ENCODE measurements at regions not wholly inside any gene's neighbourhood (a gene's known extent, or its start where the extent isn't known, plus 50 kb on each side); places are given as distances from the start of the nearest gene placed in this dataset.

GRCh38 chr2:13876491-13877037 is 756.0 kb upstream of the LRATD1 start:
- POLR2A ChIA-PET, result no interaction called here

GRCh38 chr2:13877571-13877970 is 754.9 kb upstream of the LRATD1 start:
- Histone ChIP-seq H3K4me3 (ENCODE audit: low read depth, low read length) (no peak overlapping the region), H3K27ac (ENCODE audit: extremely low read depth, low read depth, low read length) (no peak overlapping the region), H3K9me3 (ENCODE audit: control insufficient read depth, insufficient read depth, low read depth, low read length) (no peaks in the 10 kb centered on the region), H3K4me1 (ENCODE audit: control insufficient read depth, insufficient read depth, low read length) (no peaks in the 10 kb centered on the region), H3K36me3 (ENCODE audit: control insufficient read depth in 2 of 2, insufficient read depth in 1 of 2, low read length in 2 of 2) (no peaks in the 10 kb centered on the region)
- ChIA-PET CTCF (no interaction called here), POLR2A (no interaction called here)
- no peak for TF ChIP-seq TRIM28 (IDR thresholded peaks at IDR 0.05; ENCODE audit: borderline replicate concordance, low read length)
- no peak for TF ChIP-seq ZNF169 (tag by site-specific recombination; IDR thresholded peaks at IDR 0.05)
- TF ChIP-seq SCRT1 (tag by site-specific recombination; IDR thresholded peaks at IDR 0.05; ENCODE audit: borderline replicate concordance), result no peak

More at GRCh38 chr2:13876491-13877037, 756.0 kb upstream of the LRATD1 start:
- Histone ChIP-seq H3K27ac (ENCODE audit: extremely low read depth, low read depth, low read length) (no peak overlapping the region), H3K4me1 (ENCODE audit: control insufficient read depth, insufficient read depth, low read length) (no peaks in the 10 kb centered on the region), H3K9me3 (ENCODE audit: control insufficient read depth, insufficient read depth, low read depth, low read length) (no peaks in the 10 kb centered on the region), H3K36me3 (ENCODE audit: control insufficient read depth in 2 of 2, insufficient read depth in 1 of 2, low read length in 2 of 2) (no peaks in the 10 kb centered on the region), H3K4me3 (ENCODE audit: low read depth, low read length) (no peak overlapping the region)
- CTCF ChIA-PET, result no interaction called here
- TF ChIP-seq ZNF530 (tag by site-specific recombination; IDR thresholded peaks at IDR 0.05; ENCODE audit: low read depth) (no peak), ZNF843 (tag by site-specific recombination; IDR thresholded peaks at IDR 0.05) (no peak), ZNF133 (tag by site-specific recombination; IDR thresholded peaks at IDR 0.05) (no peak), ZNF266 (tag by site-specific recombination; IDR thresholded peaks at IDR 0.05; ENCODE audit: low read depth) (no peak)

GRCh38 chr2:13884291-13884976 is 748.1 kb upstream of the LRATD1 start:
- TF ChIP-seq ZBTB44 (tag by site-specific recombination; IDR thresholded peaks at IDR 0.05) (no peak), AEBP2 (tag by site-specific recombination; IDR thresholded peaks at IDR 0.05; ENCODE audit: borderline replicate concordance) (no peak)
- H3K27ac ChIP-seq (ENCODE audit: extremely low read depth, low read depth, low read length), result no peak overlapping the region
- no peak overlapping the region for H3K4me3 ChIP-seq (ENCODE audit: low read depth, low read length)
- no peaks in the 10 kb centered on the region for H3K36me3 ChIP-seq (ENCODE audit: control insufficient read depth in 2 of 2, insufficient read depth in 1 of 2, low read length in 2 of 2)
- POLR2A ChIA-PET, result no interaction called here
- no peaks in the 10 kb centered on the region for H3K9me3 ChIP-seq (ENCODE audit: control insufficient read depth, insufficient read depth, low read depth, low read length)
- CTCF ChIA-PET, result interaction anchor here (0.7 to 1.2 kb wide), 2 partner anchors 14 to 300 kb away, joined by 3 read pairs; no protein-coding TSS in a partner anchor
- no peaks in the 10 kb centered on the region for H3K4me1 ChIP-seq (ENCODE audit: control insufficient read depth, insufficient read depth, low read length)

GRCh38 chr2:13901526-13901925 is 731.0 kb upstream of the LRATD1 start:
- no peak for TF ChIP-seq ZNF18 (tag by site-specific recombination; IDR thresholded peaks at IDR 0.05)
- Histone ChIP-seq H3K4me1 (ENCODE audit: control insufficient read depth, insufficient read depth, low read length) (no peaks in the 10 kb centered on the region), H3K27ac (ENCODE audit: extremely low read depth, low read depth, low read length) (no peak overlapping the region), H3K4me3 (ENCODE audit: low read depth, low read length) (no peak overlapping the region), H3K9me3 (ENCODE audit: control insufficient read depth, insufficient read depth, low read depth, low read length) (no peaks in the 10 kb centered on the region), H3K36me3 (ENCODE audit: control insufficient read depth in 2 of 2, insufficient read depth in 1 of 2, low read length in 2 of 2) (no peaks in the 10 kb centered on the region)
- CTCF ChIA-PET, result no interaction called here
- POLR2A ChIA-PET, result no interaction called here
